ENCODE measurements at regions not wholly inside any gene's neighbourhood (a gene's known extent, or its start where the extent isn't known, plus 50 kb on each side); places are given as distances from the start of the nearest gene placed in this dataset.

GRCh38 chr3:84439476-84439875, 519.3 kb upstream of the CADM2 start:
- Histone ChIP-seq H3K9ac (ENCODE audit: control insufficient read depth, extremely low read depth, insufficient read depth, low read length) (no peak overlapping the region), H3K4me1 (ENCODE audit: control insufficient read depth, extremely low read depth, insufficient read depth, low read length) (no peaks in the 10 kb centered on the region), H3K27ac (ENCODE audit: control insufficient read depth, insufficient read depth, low read length) (no peak overlapping the region), H3K27me3 (ENCODE audit: control insufficient read depth, extremely low read depth, insufficient read depth, low read length) (no peaks in the 10 kb centered on the region), H3K4me3 (ENCODE audit: control insufficient read depth in 2 of 3, extremely low read depth in 1 of 3, insufficient read depth in 2 of 3, low read depth in 1 of 3, low read length in 3 of 3) (no peak overlapping the region), H3K79me2 (ENCODE audit: control insufficient read depth, insufficient read depth, low read length) (no peaks in the 10 kb centered on the region), H4K20me1 (ENCODE audit: control insufficient read depth, extremely low read depth, insufficient read depth, low read length) (no peaks in the 10 kb centered on the region), H3K9me3 (ENCODE audit: control insufficient read depth, low read depth, low read length) (no peaks in the 10 kb centered on the region), H3K36me3 (ENCODE audit: control insufficient read depth in 2 of 2, extremely low read depth in 1 of 2, insufficient read depth in 2 of 2, low read length in 2 of 2) (no peaks in the 10 kb centered on the region), H3K4me2 (ENCODE audit: control insufficient read depth, extremely low read depth, insufficient read depth, low read depth, low read length) (no peak overlapping the region), H3K9me1 (ENCODE audit: control insufficient read depth, extremely low read depth, insufficient read depth, low read length) (no peaks in the 10 kb centered on the region), H2AFZ (ENCODE audit: control insufficient read depth, low read length) (no peak overlapping the region)
- DNase-seq (ENCODE audit: low read depth, low spot score): no peak
- dilution Hi-C loops (cut with MboI; ENCODE audit: extremely low pct_ligation_motif_present, low sequenced_read_pairs): no loop called here
- no peak for TF ChIP-seq CTCF (optimal IDR thresholded peaks at IDR 0.05 in 1 of 3, IDR thresholded peaks at IDR 0.05 in 1 of 3, conservative IDR thresholded peaks at IDR 0.05 in 1 of 3; ENCODE audit: extremely low read depth in 1 of 3, insufficient read depth in 2 of 3, low read length in 3 of 3)
- no peak for TF ChIP-seq EZH2 (IDR thresholded peaks at IDR 0.05; ENCODE audit: low read length)
- no peak for FAIRE-seq

DNA sequence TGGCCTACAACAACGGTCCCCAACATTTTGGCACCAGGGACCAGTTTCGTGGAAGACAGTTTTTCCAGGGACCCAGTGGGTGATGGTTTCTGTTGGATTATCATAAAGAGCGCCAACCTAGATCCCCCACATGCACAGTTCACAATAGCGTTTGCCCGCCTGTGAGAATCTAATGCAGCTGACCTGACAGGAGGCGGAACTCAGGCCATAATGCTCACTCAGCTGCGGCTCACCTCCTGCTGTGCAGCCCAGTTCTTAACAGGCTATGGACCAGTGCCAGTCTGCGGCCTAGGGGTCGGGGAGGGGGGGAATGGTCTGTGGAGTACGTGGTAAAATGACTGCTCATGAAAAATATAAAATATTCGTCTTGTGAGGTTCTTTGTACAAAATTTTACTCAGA, 518.5 kb upstream of the CADM2 start:
- no peaks in the 10 kb centered on the region for H3K9me1 ChIP-seq (ENCODE audit: control insufficient read depth, extremely low read depth, insufficient read depth, low read length)
- no peaks in the 10 kb centered on the region for H3K36me3 ChIP-seq (ENCODE audit: control insufficient read depth in 2 of 2, extremely low read depth in 1 of 2, insufficient read depth in 2 of 2, low read length in 2 of 2)
- dilution Hi-C loops (cut with MboI; ENCODE audit: extremely low pct_ligation_motif_present, low sequenced_read_pairs): no loop called here
- no peak overlapping the region for H2AFZ ChIP-seq (ENCODE audit: control insufficient read depth, low read length)
- no peaks in the 10 kb centered on the region for H4K20me1 ChIP-seq (ENCODE audit: control insufficient read depth, extremely low read depth, insufficient read depth, low read length)
- no peaks in the 10 kb centered on the region for H3K9me3 ChIP-seq (ENCODE audit: control insufficient read depth, low read depth, low read length)
- no peak overlapping the region for H3K9ac ChIP-seq (ENCODE audit: control insufficient read depth, extremely low read depth, insufficient read depth, low read length)
- no peak for FAIRE-seq
- no peaks in the 10 kb centered on the region for H3K27me3 ChIP-seq (ENCODE audit: control insufficient read depth, extremely low read depth, insufficient read depth, low read length)
- DNase-seq (ENCODE audit: low read depth, low spot score): no peak
- H3K4me1 ChIP-seq (ENCODE audit: control insufficient read depth, extremely low read depth, insufficient read depth, low read length): no peaks in the 10 kb centered on the region
- H3K79me2 ChIP-seq (ENCODE audit: control insufficient read depth, insufficient read depth, low read length): no peaks in the 10 kb centered on the region
- no peak overlapping the region for H3K4me3 ChIP-seq (ENCODE audit: control insufficient read depth in 2 of 3, extremely low read depth in 1 of 3, insufficient read depth in 2 of 3, low read depth in 1 of 3, low read length in 3 of 3)
- H3K4me2 ChIP-seq (ENCODE audit: control insufficient read depth, extremely low read depth, insufficient read depth, low read depth, low read length): no peak overlapping the region
- TF ChIP-seq CTCF (optimal IDR thresholded peaks at IDR 0.05 in 1 of 3, IDR thresholded peaks at IDR 0.05 in 1 of 3, conservative IDR thresholded peaks at IDR 0.05 in 1 of 3; ENCODE audit: extremely low read depth in 1 of 3, insufficient read depth in 2 of 3, low read length in 3 of 3) (no peak), EZH2 (IDR thresholded peaks at IDR 0.05; ENCODE audit: low read length) (no peak)
- H3K27ac ChIP-seq (ENCODE audit: control insufficient read depth, insufficient read depth, low read length): no peak overlapping the region
